Hepatocyte (in vitro differentiated cells): ENCODE measurements at regions not wholly inside any gene's neighbourhood (a gene's known extent, or its start where the extent isn't known, plus 50 kb on each side); places are given as distances from the start of the nearest gene placed in this dataset.
"Not testable (repeated sequence)": the region's sequence is repeated elsewhere in the genome, so short reads cannot be mapped to it uniquely, and the experiment has no call there.

Source experiments
- DNase-seq: peaks from one replicate; pipeline ENCODE4 v3.0.0-alpha.2; 2016; ENCODE audit warnings: low spot score
- H2AFZ ChIP-seq: fragments of 200-600 bp; sonication (generic); 2 replicates; pipeline ENCODE4 v1.6.0; 2016; ENCODE audit warnings: antibody characterized with exemption, mild to moderate bottlenecking
- H3K27ac ChIP-seq: fragments of 200-600 bp; sonication (generic); 2 replicates; pipeline ENCODE4 v1.5.1; 2016; ENCODE audit warnings: mild to moderate bottlenecking
- H3K27me3 ChIP-seq: fragments of 200-600 bp; sonication (generic); 2 replicates; pipeline ENCODE4 v1.6.1; 2016
- H3K36me3 ChIP-seq: fragments of 200-600 bp; sonication (generic); replicated peaks from 2 replicates; pipeline ENCODE4 v1.5.1; 2016; ENCODE audit warnings: low read depth; ENCODE audit not compliant: insufficient read depth
- H3K4me1 ChIP-seq: fragments of 200-600 bp; sonication (generic); 2 replicates; pipeline ENCODE4 v1.5.1; 2016; ENCODE audit warnings: mild to moderate bottlenecking, moderate library complexity; ENCODE audit not compliant: insufficient read depth
- H3K4me2 ChIP-seq: fragments of 200-600 bp; sonication (generic); 2 replicates; pipeline ENCODE4 v1.6.0; 2016
- H3K4me3 ChIP-seq: fragments of 200-600 bp; sonication (generic); 2 replicates; pipeline ENCODE4 v1.5.1; 2016; ENCODE audit warnings: mild to moderate bottlenecking
- H3K79me2 ChIP-seq: fragments of 200-600 bp; sonication (generic); 2 replicates; pipeline ENCODE4 v1.6.0; 2017; ENCODE audit warnings: mild to moderate bottlenecking
- H3K9me2 ChIP-seq: fragments of 200-600 bp; sonication (generic); replicated peaks from 2 replicates; pipeline ENCODE4 v1.6.0; 2017; ENCODE audit warnings: mild to moderate bottlenecking; ENCODE audit not compliant: insufficient read depth
- H3K9me3 ChIP-seq: fragments of 200-600 bp; sonication (generic); 2 replicates; pipeline ENCODE4 v1.5.1; 2016; ENCODE audit warnings: low read depth, mild to moderate bottlenecking
- H4K20me1 ChIP-seq: fragments of 200-600 bp; sonication (generic); 2 replicates; pipeline ENCODE4 v1.6.0; 2016; ENCODE audit warnings: mild to moderate bottlenecking; ENCODE audit not compliant: insufficient read depth, poor library complexity, severe bottlenecking
- CTCF ChIP-seq: fragments of 200-600 bp; sonication (generic); IDR thresholded peaks from 2 replicates; pipeline ENCODE4 v1.5.1; 2016; ENCODE audit warnings: antibody characterized with exemption, mild to moderate bottlenecking; ENCODE audit not compliant: poor library complexity
- EZH2 ChIP-seq: fragments of 200-600 bp; sonication (generic); IDR thresholded peaks from 2 replicates; pipeline ENCODE4 v1.6.1; 2016; ENCODE audit warnings: antibody characterized with exemption, mild to moderate bottlenecking, borderline replicate concordance
- EZH2phosphoT487 ChIP-seq: fragments of 200-600 bp; sonication (generic); IDR thresholded peaks from one replicate; pipeline ENCODE4 v1.6.1; 2018; ENCODE audit warnings: antibody characterized with exemption, mild to moderate bottlenecking, low read depth, moderate library complexity; ENCODE audit not compliant: unreplicated experiment, severe bottlenecking
- WGBS: methylation state at CpG from one replicate; pipeline ENCODE4 v1.1.6; 2016; ENCODE audit warnings: low lambda C conversion rate; ENCODE audit errors: missing lambda C conversion rate; 5-methylcytosine and 5-hydroxymethylcytosine counted together

GRCh38 chr17:22304667-22305303, 612.5 kb downstream of the KCNJ18 start:
- no peak overlapping the region for H3K4me3 ChIP-seq
- no peaks in the 10 kb centered on the region for H4K20me1 ChIP-seq
- H2AFZ ChIP-seq: no peak overlapping the region
- 92% methylated on average over 31 of the region's 31 CpGs for WGBS
- H3K79me2 ChIP-seq: no peaks in the 10 kb centered on the region
- no peaks in the 10 kb centered on the region for H3K36me3 ChIP-seq
- TF ChIP-seq CTCF: no peak
- TF ChIP-seq EZH2: no peak
- no peak for TF ChIP-seq EZH2phosphoT487
- H3K9me3 ChIP-seq: no peaks in the 10 kb centered on the region
- H3K4me1 ChIP-seq: no peaks in the 10 kb centered on the region
- no peaks in the 10 kb centered on the region for H3K9me2 ChIP-seq
- no peaks in the 10 kb centered on the region for H3K27me3 ChIP-seq
- no peak for DNase-seq
- no peak overlapping the region for H3K4me2 ChIP-seq
- no peak overlapping the region for H3K27ac ChIP-seq

GRCh38 chr17:22305356-22306071, 613.2 kb downstream of the KCNJ18 start:
- Histone ChIP-seq H3K79me2 (no peaks in the 10 kb centered on the region), H3K4me2 (no peak overlapping the region), H3K36me3 (no peaks in the 10 kb centered on the region), H3K9me3 (no peaks in the 10 kb centered on the region), H3K4me1 (no peaks in the 10 kb centered on the region), H3K27ac (no peak overlapping the region), H4K20me1 (no peaks in the 10 kb centered on the region), H2AFZ (no peak overlapping the region), H3K4me3 (no peak overlapping the region), H3K27me3 (no peaks in the 10 kb centered on the region), H3K9me2 (no peaks in the 10 kb centered on the region)
- 95% methylated on average over 31 of the region's 32 CpGs for WGBS
- no peak for DNase-seq
- no peak for TF ChIP-seq EZH2phosphoT487
- TF ChIP-seq CTCF: no peak
- no peak for TF ChIP-seq EZH2

- H3K4me3 ChIP-seq, DNase-seq, H2AFZ ChIP-seq, H3K9me3 ChIP-seq, H3K9me2 ChIP-seq, H3K4me2 ChIP-seq, H3K36me3 ChIP-seq, H3K4me1 ChIP-seq, H3K27ac ChIP-seq, H3K27me3 ChIP-seq, H4K20me1 ChIP-seq, H3K79me2 ChIP-seq: not testable (repeated sequence)
- 81% methylated on average over 7 of the region's 7 CpGs for WGBS
Measured at GRCh38 chr17:22310292-22310691, 618.0 kb downstream of the KCNJ18 start.

DNA sequence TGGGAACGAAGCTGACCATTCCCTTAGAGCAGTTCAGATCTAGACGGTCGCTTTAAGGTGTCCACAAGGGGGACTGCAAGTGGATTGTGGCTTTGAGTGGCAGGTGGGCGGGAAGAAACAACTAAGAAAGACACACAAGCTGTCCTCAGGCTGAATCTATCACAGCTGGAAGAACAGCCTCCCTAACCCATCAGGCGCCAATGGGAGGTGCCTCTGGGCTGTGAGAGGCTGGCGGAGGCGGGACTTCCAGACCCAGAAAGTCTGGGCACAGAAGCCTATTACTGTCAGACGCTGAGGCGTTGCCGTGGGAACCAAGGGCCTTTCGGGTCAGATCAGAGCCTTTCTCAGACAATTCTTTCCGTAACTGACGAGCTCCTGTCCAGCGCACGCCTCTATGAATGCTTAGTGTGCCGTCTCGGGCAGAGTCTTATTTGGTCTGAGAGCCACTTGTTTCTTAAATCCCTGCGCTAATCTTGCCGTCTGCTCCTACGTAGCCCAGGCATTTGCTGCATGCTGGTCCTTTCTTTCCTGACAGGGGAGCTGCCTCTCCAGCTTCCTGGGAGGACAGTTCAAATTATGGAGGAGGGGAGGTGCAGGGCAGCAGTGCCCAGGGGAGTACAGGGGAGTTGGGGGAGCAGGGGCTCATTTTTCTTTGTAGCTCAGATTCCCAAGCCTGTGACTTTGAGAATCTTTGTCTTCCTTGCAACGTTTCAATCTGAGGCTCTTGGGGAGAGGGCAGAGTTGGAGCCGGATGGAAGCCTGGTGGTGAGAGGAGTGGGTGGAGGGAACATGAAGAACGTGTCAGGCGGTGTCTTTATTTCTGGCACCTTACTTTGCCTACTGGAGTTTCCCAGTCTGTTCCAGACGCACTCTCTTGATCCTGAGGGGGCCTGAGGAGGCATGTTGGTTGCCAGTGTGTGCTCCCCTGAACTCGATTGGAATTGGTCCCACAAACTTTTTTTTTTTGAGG, 618.7 kb downstream of the KCNJ18 start:
- 77% methylated on average over 26 of the region's 26 CpGs for WGBS
- H3K9me3 ChIP-seq: no peaks in the 10 kb centered on the region
- no peaks in the 10 kb centered on the region for H4K20me1 ChIP-seq
- no peak overlapping the region for H3K4me2 ChIP-seq
- H3K4me1 ChIP-seq: no peaks in the 10 kb centered on the region
- no peaks in the 10 kb centered on the region for H3K36me3 ChIP-seq
- TF ChIP-seq CTCF (no peak), EZH2phosphoT487 (no peak)
- no peak for DNase-seq
- no peak overlapping the region for H2AFZ ChIP-seq
- no peaks in the 10 kb centered on the region for H3K9me2 ChIP-seq
- no peaks in the 10 kb centered on the region for H3K27me3 ChIP-seq
- H3K27ac ChIP-seq: no peak overlapping the region
- no peak overlapping the region for H3K4me3 ChIP-seq
- H3K79me2 ChIP-seq: no peaks in the 10 kb centered on the region

GRCh38 chr17:22321001-22321400, 628.7 kb downstream of the KCNJ18 start:
- H3K4me1 ChIP-seq, DNase-seq, H3K27me3 ChIP-seq, H2AFZ ChIP-seq, H4K20me1 ChIP-seq, H3K79me2 ChIP-seq, H3K9me2 ChIP-seq, H3K4me3 ChIP-seq, H3K27ac ChIP-seq, H3K4me2 ChIP-seq, H3K36me3 ChIP-seq, H3K9me3 ChIP-seq: not testable (repeated sequence)
- 56% methylated on average over 4 of the region's 4 CpGs for WGBS
